WTC11 (cell line): ENCODE measurements at regions not wholly inside any gene's neighbourhood (a gene's known extent, or its start where the extent isn't known, plus 50 kb on each side); places are given as distances from the start of the nearest gene placed in this dataset.

Experiments used
- ATAC-seq: fragments of 200-7000 bp; cut with Tn5 transposase; 2 replicates; pipeline ENCODE4 v1.10.0; 2021; ENCODE audit warnings: mild to moderate bottlenecking, moderate library complexity
- CTCF ChIA-PET: fragments of 300-600 bp; sonication (Branson Sonifier 250); formaldehyde crosslinking; loops from one replicate; lab custom pipeline; 2021; ENCODE audit warnings: antibody characterized with exemption; lab: Charles Lee
- POLR2A ChIA-PET: fragments of 350-600 bp; sonication (Branson Sonifier 250); formaldehyde crosslinking; loops from one replicate; lab custom pipeline; 2021; ENCODE audit warnings: antibody characterized with exemption; lab: Charles Lee
- DNase-seq: peaks from one replicate; pipeline ENCODE4 v3.0.0; 2021; ENCODE audit warnings: low spot score
- H3K27ac Mint-ChIP-seq: 2 replicates; pipeline ENCODE4 v1.8.0; 2021; ENCODE audit warnings: mixed read lengths
- H3K27me3 Mint-ChIP-seq: 2 replicates; pipeline ENCODE4 v1.8.0; 2021; ENCODE audit warnings: low read depth, mild to moderate bottlenecking, moderate library complexity, mixed read lengths
- H3K36me3 Mint-ChIP-seq: 2 replicates; pipeline ENCODE4 v1.8.0; 2021; ENCODE audit warnings: mixed read lengths
- H3K4me1 Mint-ChIP-seq: 2 replicates; pipeline ENCODE4 v1.8.0; 2022; ENCODE audit warnings: mixed read lengths
- H3K4me3 Mint-ChIP-seq: 2 replicates; pipeline ENCODE4 v1.8.0; 2021; ENCODE audit warnings: mild to moderate bottlenecking, moderate library complexity, mixed read lengths
- H3K9me3 Mint-ChIP-seq: 2 replicates; pipeline ENCODE4 v1.8.0; 2021; ENCODE audit warnings: mixed read lengths
- ATF1 ChIP-seq: sonication (generic); formaldehyde crosslinking; IDR thresholded peaks from 2 replicates; pipeline ENCODE4 v1.8.1; 2023; ENCODE audit warnings: mild to moderate bottlenecking, moderate library complexity, missing genetic modification reagents
- CBFB ChIP-seq: sonication (generic); formaldehyde crosslinking; IDR thresholded peaks from 2 replicates; pipeline ENCODE4 v1.8.1; 2022; ENCODE audit warnings: mild to moderate bottlenecking, low read depth, missing genetic modification reagents
- ESRRA ChIP-seq: sonication (generic); formaldehyde crosslinking; IDR thresholded peaks from 2 replicates; pipeline ENCODE4 v1.8.1; 2022; ENCODE audit warnings: mild to moderate bottlenecking, missing genetic modification reagents, borderline replicate concordance
- FOXJ3 ChIP-seq: sonication (generic); formaldehyde crosslinking; IDR thresholded peaks from 2 replicates; pipeline ENCODE4 v1.9.0; 2021; ENCODE audit warnings: missing genetic modification reagents, mild to moderate bottlenecking, borderline replicate concordance
- FOXK1 ChIP-seq: sonication (generic); formaldehyde crosslinking; IDR thresholded peaks from 2 replicates; pipeline ENCODE4 v1.8.0; 2022; ENCODE audit warnings: mild to moderate bottlenecking, moderate library complexity, missing genetic modification reagents
- HMGA2 ChIP-seq: fragments of 250-450 bp; sonication (Bioruptor Pico); IDR thresholded peaks from 2 replicates; pipeline ENCODE4 v1.4.0; 2021; ENCODE audit warnings: mild to moderate bottlenecking, moderate library complexity
- NFE2L1 ChIP-seq: sonication (generic); formaldehyde crosslinking; IDR thresholded peaks from 2 replicates; pipeline ENCODE4 v1.8.1; 2023; ENCODE audit warnings: missing genetic modification reagents
- SMAD4 ChIP-seq: sonication (generic); formaldehyde crosslinking; IDR thresholded peaks from 2 replicates; pipeline ENCODE4 v1.8.0; 2022; ENCODE audit warnings: mild to moderate bottlenecking, missing genetic modification reagents
- TEAD4 ChIP-seq: sonication (generic); formaldehyde crosslinking; IDR thresholded peaks from 2 replicates; pipeline ENCODE4 v1.8.0; 2022; ENCODE audit warnings: mild to moderate bottlenecking, missing genetic modification reagents
- ZNF263 ChIP-seq: sonication (generic); formaldehyde crosslinking; IDR thresholded peaks from 2 replicates; pipeline ENCODE4 v1.8.1; 2022; ENCODE audit warnings: low read depth, mild to moderate bottlenecking, moderate library complexity, missing genetic modification reagents
- ZNF423 ChIP-seq: fragments of 250-450 bp; sonication (Bioruptor Pico); IDR thresholded peaks from 2 replicates; pipeline ENCODE4 v2.1.2; 2022; ENCODE audit warnings: mild to moderate bottlenecking, moderate library complexity
- TF ChIP-seq, protein P1 (sequence below): sonication (generic); formaldehyde crosslinking; IDR thresholded peaks from 2 replicates; pipeline ENCODE4 v1.8.0; 2023; ENCODE audit warnings: mild to moderate bottlenecking, missing genetic modification reagents
- TF ChIP-seq, protein P2 (sequence below): sonication (generic); formaldehyde crosslinking; IDR thresholded peaks from 2 replicates; pipeline ENCODE4 v1.8.0; 2022; ENCODE audit warnings: mild to moderate bottlenecking, missing genetic modification reagents
- TF ChIP-seq, protein P3 (sequence below): fragments of 250-450 bp; sonication (Bioruptor Pico); IDR thresholded peaks from 2 replicates; pipeline ENCODE4 v1.9.0; 2021; ENCODE audit warnings: mild to moderate bottlenecking
- TF ChIP-seq, protein P4 (sequence below): sonication (generic); formaldehyde crosslinking; conservative IDR thresholded peaks from 2 replicates; pipeline ENCODE4 v1.8.1; 2023; ENCODE audit warnings: mild to moderate bottlenecking, low read depth, missing genetic modification reagents, moderate library complexity
- TF ChIP-seq, protein P5 (sequence below): fragments of 250-450 bp; sonication (Bioruptor Pico); IDR thresholded peaks from 2 replicates; pipeline ENCODE4 v1.9.0; 2021; ENCODE audit warnings: mild to moderate bottlenecking, borderline replicate concordance
- TF ChIP-seq, protein P6 (sequence below): sonication (generic); formaldehyde crosslinking; IDR thresholded peaks from 2 replicates; pipeline ENCODE4 v1.8.1; 2022; ENCODE audit warnings: low read depth, mild to moderate bottlenecking, moderate library complexity, missing genetic modification reagents, borderline replicate concordance
- TF ChIP-seq, protein P7 (sequence below): fragments of 250-450 bp; sonication (Bioruptor Pico); IDR thresholded peaks from 2 replicates; pipeline ENCODE4 v1.9.0; 2021; ENCODE audit warnings: mild to moderate bottlenecking
- TF ChIP-seq, protein P8 (sequence below): sonication (generic); formaldehyde crosslinking; IDR thresholded peaks from 2 replicates; pipeline ENCODE4 v1.8.1; 2023; ENCODE audit warnings: mild to moderate bottlenecking, missing genetic modification reagents, moderate library complexity

DNA sequence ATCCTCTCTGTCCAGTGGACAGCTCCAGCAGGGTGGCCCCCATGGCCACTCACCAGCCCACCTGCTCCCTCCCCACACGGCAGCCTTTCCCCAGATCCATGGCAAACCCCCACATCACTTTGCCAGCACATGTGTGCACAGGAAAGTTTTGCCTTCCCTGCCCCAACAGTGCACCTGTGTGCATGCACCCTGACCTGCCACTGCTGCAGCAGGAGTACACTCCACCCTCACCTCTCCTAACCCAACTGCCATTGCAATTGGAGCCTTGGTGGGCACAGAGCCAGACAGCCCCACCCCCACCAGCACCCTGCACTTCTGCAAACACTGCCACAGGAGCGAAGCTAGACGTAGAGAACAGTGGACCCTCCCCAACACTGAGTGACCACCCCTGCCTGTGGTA lies 308.9 kb downstream of the CEP170 start:
- no peaks in the 10 kb centered on the region for H3K36me3 Mint-ChIP-seq
- ATAC-seq (no peak), DNase-seq (no peak)
- ChIA-PET POLR2A (no interaction called here), CTCF (no interaction called here)
- TF ChIP-seq TEAD4 (CRISPR knock-in tag), result no peak
- TF ChIP-seq, protein P1, sequence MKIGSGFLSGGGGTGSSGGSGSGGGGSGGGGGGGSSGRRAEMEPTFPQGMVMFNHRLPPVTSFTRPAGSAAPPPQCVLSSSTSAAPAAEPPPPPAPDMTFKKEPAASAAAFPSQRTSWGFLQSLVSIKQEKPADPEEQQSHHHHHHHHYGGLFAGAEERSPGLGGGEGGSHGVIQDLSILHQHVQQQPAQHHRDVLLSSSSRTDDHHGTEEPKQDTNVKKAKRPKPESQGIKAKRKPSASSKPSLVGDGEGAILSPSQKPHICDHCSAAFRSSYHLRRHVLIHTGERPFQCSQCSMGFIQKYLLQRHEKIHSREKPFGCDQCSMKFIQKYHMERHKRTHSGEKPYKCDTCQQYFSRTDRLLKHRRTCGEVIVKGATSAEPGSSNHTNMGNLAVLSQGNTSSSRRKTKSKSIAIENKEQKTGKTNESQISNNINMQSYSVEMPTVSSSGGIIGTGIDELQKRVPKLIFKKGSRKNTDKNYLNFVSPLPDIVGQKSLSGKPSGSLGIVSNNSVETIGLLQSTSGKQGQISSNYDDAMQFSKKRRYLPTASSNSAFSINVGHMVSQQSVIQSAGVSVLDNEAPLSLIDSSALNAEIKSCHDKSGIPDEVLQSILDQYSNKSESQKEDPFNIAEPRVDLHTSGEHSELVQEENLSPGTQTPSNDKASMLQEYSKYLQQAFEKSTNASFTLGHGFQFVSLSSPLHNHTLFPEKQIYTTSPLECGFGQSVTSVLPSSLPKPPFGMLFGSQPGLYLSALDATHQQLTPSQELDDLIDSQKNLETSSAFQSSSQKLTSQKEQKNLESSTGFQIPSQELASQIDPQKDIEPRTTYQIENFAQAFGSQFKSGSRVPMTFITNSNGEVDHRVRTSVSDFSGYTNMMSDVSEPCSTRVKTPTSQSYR, result no peak
- no peak for TF ChIP-seq NFE2L1 (CRISPR knock-in tag)
- TF ChIP-seq, protein P2, sequence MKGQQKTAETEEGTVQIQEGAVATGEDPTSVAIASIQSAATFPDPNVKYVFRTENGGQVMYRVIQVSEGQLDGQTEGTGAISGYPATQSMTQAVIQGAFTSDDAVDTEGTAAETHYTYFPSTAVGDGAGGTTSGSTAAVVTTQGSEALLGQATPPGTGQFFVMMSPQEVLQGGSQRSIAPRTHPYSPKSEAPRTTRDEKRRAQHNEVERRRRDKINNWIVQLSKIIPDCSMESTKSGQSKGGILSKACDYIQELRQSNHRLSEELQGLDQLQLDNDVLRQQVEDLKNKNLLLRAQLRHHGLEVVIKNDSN, result no peak
- TF ChIP-seq FOXJ3 (CRISPR knock-in tag), result no peak
- TF ChIP-seq ZNF423 (CRISPR knock-in tag), result no peak
- TF ChIP-seq, protein P3, sequence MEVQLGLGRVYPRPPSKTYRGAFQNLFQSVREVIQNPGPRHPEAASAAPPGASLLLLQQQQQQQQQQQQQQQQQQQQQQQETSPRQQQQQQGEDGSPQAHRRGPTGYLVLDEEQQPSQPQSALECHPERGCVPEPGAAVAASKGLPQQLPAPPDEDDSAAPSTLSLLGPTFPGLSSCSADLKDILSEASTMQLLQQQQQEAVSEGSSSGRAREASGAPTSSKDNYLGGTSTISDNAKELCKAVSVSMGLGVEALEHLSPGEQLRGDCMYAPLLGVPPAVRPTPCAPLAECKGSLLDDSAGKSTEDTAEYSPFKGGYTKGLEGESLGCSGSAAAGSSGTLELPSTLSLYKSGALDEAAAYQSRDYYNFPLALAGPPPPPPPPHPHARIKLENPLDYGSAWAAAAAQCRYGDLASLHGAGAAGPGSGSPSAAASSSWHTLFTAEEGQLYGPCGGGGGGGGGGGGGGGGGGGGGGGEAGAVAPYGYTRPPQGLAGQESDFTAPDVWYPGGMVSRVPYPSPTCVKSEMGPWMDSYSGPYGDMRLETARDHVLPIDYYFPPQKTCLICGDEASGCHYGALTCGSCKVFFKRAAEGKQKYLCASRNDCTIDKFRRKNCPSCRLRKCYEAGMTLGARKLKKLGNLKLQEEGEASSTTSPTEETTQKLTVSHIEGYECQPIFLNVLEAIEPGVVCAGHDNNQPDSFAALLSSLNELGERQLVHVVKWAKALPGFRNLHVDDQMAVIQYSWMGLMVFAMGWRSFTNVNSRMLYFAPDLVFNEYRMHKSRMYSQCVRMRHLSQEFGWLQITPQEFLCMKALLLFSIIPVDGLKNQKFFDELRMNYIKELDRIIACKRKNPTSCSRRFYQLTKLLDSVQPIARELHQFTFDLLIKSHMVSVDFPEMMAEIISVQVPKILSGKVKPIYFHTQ, result no peak
- TF ChIP-seq SMAD4 (CRISPR knock-in tag), result no peak
- TF ChIP-seq, protein P4, sequence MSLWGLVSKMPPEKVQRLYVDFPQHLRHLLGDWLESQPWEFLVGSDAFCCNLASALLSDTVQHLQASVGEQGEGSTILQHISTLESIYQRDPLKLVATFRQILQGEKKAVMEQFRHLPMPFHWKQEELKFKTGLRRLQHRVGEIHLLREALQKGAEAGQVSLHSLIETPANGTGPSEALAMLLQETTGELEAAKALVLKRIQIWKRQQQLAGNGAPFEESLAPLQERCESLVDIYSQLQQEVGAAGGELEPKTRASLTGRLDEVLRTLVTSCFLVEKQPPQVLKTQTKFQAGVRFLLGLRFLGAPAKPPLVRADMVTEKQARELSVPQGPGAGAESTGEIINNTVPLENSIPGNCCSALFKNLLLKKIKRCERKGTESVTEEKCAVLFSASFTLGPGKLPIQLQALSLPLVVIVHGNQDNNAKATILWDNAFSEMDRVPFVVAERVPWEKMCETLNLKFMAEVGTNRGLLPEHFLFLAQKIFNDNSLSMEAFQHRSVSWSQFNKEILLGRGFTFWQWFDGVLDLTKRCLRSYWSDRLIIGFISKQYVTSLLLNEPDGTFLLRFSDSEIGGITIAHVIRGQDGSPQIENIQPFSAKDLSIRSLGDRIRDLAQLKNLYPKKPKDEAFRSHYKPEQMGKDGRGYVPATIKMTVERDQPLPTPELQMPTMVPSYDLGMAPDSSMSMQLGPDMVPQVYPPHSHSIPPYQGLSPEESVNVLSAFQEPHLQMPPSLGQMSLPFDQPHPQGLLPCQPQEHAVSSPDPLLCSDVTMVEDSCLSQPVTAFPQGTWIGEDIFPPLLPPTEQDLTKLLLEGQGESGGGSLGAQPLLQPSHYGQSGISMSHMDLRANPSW (CRISPR knock-in tag), result no peak
- TF ChIP-seq, protein P5, sequence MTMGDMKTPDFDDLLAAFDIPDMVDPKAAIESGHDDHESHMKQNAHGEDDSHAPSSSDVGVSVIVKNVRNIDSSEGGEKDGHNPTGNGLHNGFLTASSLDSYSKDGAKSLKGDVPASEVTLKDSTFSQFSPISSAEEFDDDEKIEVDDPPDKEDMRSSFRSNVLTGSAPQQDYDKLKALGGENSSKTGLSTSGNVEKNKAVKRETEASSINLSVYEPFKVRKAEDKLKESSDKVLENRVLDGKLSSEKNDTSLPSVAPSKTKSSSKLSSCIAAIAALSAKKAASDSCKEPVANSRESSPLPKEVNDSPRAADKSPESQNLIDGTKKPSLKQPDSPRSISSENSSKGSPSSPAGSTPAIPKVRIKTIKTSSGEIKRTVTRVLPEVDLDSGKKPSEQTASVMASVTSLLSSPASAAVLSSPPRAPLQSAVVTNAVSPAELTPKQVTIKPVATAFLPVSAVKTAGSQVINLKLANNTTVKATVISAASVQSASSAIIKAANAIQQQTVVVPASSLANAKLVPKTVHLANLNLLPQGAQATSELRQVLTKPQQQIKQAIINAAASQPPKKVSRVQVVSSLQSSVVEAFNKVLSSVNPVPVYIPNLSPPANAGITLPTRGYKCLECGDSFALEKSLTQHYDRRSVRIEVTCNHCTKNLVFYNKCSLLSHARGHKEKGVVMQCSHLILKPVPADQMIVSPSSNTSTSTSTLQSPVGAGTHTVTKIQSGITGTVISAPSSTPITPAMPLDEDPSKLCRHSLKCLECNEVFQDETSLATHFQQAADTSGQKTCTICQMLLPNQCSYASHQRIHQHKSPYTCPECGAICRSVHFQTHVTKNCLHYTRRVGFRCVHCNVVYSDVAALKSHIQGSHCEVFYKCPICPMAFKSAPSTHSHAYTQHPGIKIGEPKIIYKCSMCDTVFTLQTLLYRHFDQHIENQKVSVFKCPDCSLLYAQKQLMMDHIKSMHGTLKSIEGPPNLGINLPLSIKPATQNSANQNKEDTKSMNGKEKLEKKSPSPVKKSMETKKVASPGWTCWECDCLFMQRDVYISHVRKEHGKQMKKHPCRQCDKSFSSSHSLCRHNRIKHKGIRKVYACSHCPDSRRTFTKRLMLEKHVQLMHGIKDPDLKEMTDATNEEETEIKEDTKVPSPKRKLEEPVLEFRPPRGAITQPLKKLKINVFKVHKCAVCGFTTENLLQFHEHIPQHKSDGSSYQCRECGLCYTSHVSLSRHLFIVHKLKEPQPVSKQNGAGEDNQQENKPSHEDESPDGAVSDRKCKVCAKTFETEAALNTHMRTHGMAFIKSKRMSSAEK, result no peak
- TF ChIP-seq HMGA2 (CRISPR knock-in tag), result no peak
- TF ChIP-seq CBFB, result no peak
- TF ChIP-seq, protein P6, sequence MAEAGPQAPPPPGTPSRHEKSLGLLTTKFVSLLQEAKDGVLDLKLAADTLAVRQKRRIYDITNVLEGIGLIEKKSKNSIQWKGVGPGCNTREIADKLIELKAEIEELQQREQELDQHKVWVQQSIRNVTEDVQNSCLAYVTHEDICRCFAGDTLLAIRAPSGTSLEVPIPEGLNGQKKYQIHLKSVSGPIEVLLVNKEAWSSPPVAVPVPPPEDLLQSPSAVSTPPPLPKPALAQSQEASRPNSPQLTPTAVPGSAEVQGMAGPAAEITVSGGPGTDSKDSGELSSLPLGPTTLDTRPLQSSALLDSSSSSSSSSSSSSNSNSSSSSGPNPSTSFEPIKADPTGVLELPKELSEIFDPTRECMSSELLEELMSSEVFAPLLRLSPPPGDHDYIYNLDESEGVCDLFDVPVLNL, result no peak
- TF ChIP-seq, protein P7, sequence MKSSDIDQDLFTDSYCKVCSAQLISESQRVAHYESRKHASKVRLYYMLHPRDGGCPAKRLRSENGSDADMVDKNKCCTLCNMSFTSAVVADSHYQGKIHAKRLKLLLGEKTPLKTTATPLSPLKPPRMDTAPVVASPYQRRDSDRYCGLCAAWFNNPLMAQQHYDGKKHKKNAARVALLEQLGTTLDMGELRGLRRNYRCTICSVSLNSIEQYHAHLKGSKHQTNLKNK (CRISPR knock-in tag), result no peak
- TF ChIP-seq FOXK1, result no peak
- TF ChIP-seq, protein P8, sequence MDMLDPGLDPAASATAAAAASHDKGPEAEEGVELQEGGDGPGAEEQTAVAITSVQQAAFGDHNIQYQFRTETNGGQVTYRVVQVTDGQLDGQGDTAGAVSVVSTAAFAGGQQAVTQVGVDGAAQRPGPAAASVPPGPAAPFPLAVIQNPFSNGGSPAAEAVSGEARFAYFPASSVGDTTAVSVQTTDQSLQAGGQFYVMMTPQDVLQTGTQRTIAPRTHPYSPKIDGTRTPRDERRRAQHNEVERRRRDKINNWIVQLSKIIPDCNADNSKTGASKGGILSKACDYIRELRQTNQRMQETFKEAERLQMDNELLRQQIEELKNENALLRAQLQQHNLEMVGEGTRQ, result no peak
- TF ChIP-seq ATF1 (CRISPR knock-in tag), result no peak
- no peak for TF ChIP-seq ZNF263 (CRISPR knock-in tag)
- TF ChIP-seq ESRRA (CRISPR knock-in tag), result no peak
- peaks cover 17% of the 10 kb centered on the region for H3K9me3 Mint-ChIP-seq
- no peaks in the 10 kb centered on the region for H3K4me1 Mint-ChIP-seq
- H3K27ac Mint-ChIP-seq, result no peak overlapping the region
- H3K4me3 Mint-ChIP-seq, result no peak overlapping the region
- H3K27me3 Mint-ChIP-seq, result no peaks in the 10 kb centered on the region; the same call in 1 of the 2 replicates
